Dedifferentiated amniotic fluid mesenchymal stem cell (primary cell): ENCODE measurements at regions not wholly inside any gene's neighbourhood (a gene's known extent, or its start where the extent isn't known, plus 50 kb on each side); places are given as distances from the start of the nearest gene placed in this dataset.

Source experiments
- DNase-seq: peaks from one replicate; pipeline ENCODE4 v3.0.0-alpha.2; 2016; ENCODE audit errors: extremely low spot score

GRCh38 chr6:139763468-139764210 is 389.2 kb upstream of the CITED2 start:
- no peak for DNase-seq

GRCh38 chr6:139762587-139763031 is 388.2 kb upstream of the CITED2 start:
- DNase-seq = no peak

GRCh38 chr6:139760128-139760527 is 385.7 kb upstream of the CITED2 start:
- DNase-seq = no peak

- no peak for DNase-seq
Observed at GRCh38 chr6:139759086-139759485, 384.6 kb upstream of the CITED2 start.

- DNase-seq = no peak
Observed at GRCh38 chr6:139758209-139758611, 383.8 kb upstream of the CITED2 start.

- DNase-seq = peak; percentile 49
Observed at GRCh38 chr6:139757784-139758183, 383.3 kb upstream of the CITED2 start.

GRCh38 chr6:139756381-139756780 is 381.9 kb upstream of the CITED2 start:
- DNase-seq = no peak

GRCh38 chr6:139754898-139755775 is 380.7 kb upstream of the CITED2 start:
- no peak for DNase-seq

GRCh38 chr6:139753198-139753861 is 378.9 kb upstream of the CITED2 start:
- DNase-seq = peak; percentile 72

GRCh38 chr6:139752086-139752485 is 377.6 kb upstream of the CITED2 start:
- no peak for DNase-seq

- DNase-seq = peak; percentile 95
Observed at GRCh38 chr6:139751179-139751578, 376.7 kb upstream of the CITED2 start.

- no peak for DNase-seq
Observed at GRCh38 chr6:139748353-139749146, 374.1 kb upstream of the CITED2 start.

GRCh38 chr6:139747154-139747553 is 372.7 kb upstream of the CITED2 start:
- DNase-seq = no peak

- no peak for DNase-seq
Observed at GRCh38 chr6:139744891-139745290, 370.4 kb upstream of the CITED2 start.

- DNase-seq = peak; percentile 94
Observed at GRCh38 chr6:139743664-139744437, 369.4 kb upstream of the CITED2 start.

- no peak for DNase-seq
Observed at GRCh38 chr6:139742671-139743070, 368.2 kb upstream of the CITED2 start.

- no peak for DNase-seq
Observed at GRCh38 chr6:139738801-139739455, 364.5 kb upstream of the CITED2 start.

GRCh38 chr6:139736325-139736906 is 362.0 kb upstream of the CITED2 start:
- DNase-seq = no peak

- no peak for DNase-seq
Observed at GRCh38 chr6:139732451-139732850, 358.0 kb upstream of the CITED2 start.
